C4-2B (cell line): ENCODE measurements at regions not wholly inside any gene's neighbourhood (a gene's known extent, or its start where the extent isn't known, plus 50 kb on each side); places are given as distances from the start of the nearest gene placed in this dataset.
"Not testable (repeated sequence)": the region's sequence is repeated elsewhere in the genome, so short reads cannot be mapped to it uniquely, and the experiment has no call there.

ENCODE experiments used
- ZFX ChIP-seq: fragments of 450-650 bp; IDR thresholded peaks from 2 replicates; pipeline ENCODE4 v1.6.1; 2017
- TF ChIP-seq, protein P1 (sequence below): fragments of 450-650 bp; conservative IDR thresholded peaks from 2 replicates; pipeline ENCODE4 v1.5.1; 2017; ENCODE audit warnings: mild to moderate bottlenecking

DNA sequence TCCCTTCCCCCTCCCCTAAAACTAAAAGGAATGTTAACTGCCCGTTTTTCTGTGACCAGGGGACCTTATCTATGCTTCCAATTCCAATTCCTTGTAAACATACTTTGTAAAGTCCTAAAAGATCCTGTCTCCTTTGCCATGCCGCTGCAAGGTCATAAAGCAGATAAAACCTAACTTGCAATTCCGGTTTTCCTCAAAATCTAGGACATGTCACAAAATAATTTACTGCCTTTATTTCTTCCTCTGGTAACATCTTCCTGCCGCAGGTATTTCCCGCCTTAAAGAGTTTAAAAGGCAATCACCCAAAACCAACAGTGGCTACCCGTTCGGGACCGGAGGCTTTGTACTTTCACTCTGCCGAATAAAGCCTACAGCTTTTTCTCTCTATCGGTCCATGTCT lies 1248.6 kb upstream of the CDH9 start:
- TF ChIP-seq, protein P1, sequence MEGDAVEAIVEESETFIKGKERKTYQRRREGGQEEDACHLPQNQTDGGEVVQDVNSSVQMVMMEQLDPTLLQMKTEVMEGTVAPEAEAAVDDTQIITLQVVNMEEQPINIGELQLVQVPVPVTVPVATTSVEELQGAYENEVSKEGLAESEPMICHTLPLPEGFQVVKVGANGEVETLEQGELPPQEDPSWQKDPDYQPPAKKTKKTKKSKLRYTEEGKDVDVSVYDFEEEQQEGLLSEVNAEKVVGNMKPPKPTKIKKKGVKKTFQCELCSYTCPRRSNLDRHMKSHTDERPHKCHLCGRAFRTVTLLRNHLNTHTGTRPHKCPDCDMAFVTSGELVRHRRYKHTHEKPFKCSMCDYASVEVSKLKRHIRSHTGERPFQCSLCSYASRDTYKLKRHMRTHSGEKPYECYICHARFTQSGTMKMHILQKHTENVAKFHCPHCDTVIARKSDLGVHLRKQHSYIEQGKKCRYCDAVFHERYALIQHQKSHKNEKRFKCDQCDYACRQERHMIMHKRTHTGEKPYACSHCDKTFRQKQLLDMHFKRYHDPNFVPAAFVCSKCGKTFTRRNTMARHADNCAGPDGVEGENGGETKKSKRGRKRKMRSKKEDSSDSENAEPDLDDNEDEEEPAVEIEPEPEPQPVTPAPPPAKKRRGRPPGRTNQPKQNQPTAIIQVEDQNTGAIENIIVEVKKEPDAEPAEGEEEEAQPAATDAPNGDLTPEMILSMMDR, result not testable (repeated sequence)
- TF ChIP-seq ZFX, result not testable (repeated sequence)
